ENCODE measurements at regions not wholly inside any gene's neighbourhood (a gene's known extent, or its start where the extent isn't known, plus 50 kb on each side); places are given as distances from the start of the nearest gene placed in this dataset.

GRCh38 chr18:22314420-22314819 is 103.3 kb downstream of the CTAGE1 start:
- H2BK20ac ChIP-seq (ENCODE audit: low read depth, low read length) = peak overlapping the region; percentile 80
- H3K27me3 ChIP-seq (ENCODE audit: control insufficient read depth, insufficient read depth, low read length) = no peaks in the 10 kb centered on the region
- H4K91ac ChIP-seq (ENCODE audit: insufficient read depth, low read depth, low read length) = peak overlapping the region; percentile 65
- no peak overlapping the region for H2AK9ac ChIP-seq (replicated peaks; ENCODE audit: low read depth, low read length, poor library complexity)
- H3K4me3 ChIP-seq (ENCODE audit: insufficient read depth, low read depth, low read length) = peak overlapping the region; percentile 12; the same call in 1 of the 2 replicates
- H3K36me3 ChIP-seq (ENCODE audit: control insufficient read depth, insufficient read depth, low read length) = no peaks in the 10 kb centered on the region
- H3K4me2 ChIP-seq (ENCODE audit: low read depth, low read length) = peak overlapping the region; percentile 87
- peak overlapping the region; percentile 65; the same call in 1 of the 2 replicates for H4K5ac ChIP-seq (ENCODE audit: low read depth, low read length)
- peak overlapping the region; percentile 55 for H2AFZ ChIP-seq (replicated peaks; ENCODE audit: low read length, poor library complexity)
- no peak overlapping the region for H2AK5ac ChIP-seq (ENCODE audit: low read depth, low read length)
- peak overlapping the region; percentile 73; the same call in 1 of the 2 replicates for H3K18ac ChIP-seq (ENCODE audit: low read depth, low read length)
- ChIA-PET CTCF (no interaction called here), POLR2A (ENCODE audit: unreplicated experiment) (no interaction called here)
- H2BK120ac ChIP-seq (ENCODE audit: low read depth, low read length) = peak overlapping the region; percentile 52
- no peaks in the 10 kb centered on the region for H3K9me3 ChIP-seq (ENCODE audit: control insufficient read depth, insufficient read depth, low read length)
- H3K23ac ChIP-seq (ENCODE audit: low read depth, low read length) = peak overlapping the region; percentile 20
- peak; percentile 97 for DNase-seq
- peaks cover 12% of the 10 kb centered on the region for H3K4me1 ChIP-seq (ENCODE audit: control insufficient read depth, insufficient read depth, low read length)
- peak; percentile 96 for ATAC-seq (ENCODE audit: low read depth)
- intact Hi-C loops (cut with micrococcal nuclease) (loop anchor here (1.0 to 10.0 kb wide), 6 partner anchors 32 to 246 kb away; no protein-coding TSS in a partner anchor), dilution Hi-C loops (cut with HindIII; ENCODE audit: low sequenced_read_pairs, unreplicated experiment) (no loop called here), in situ Hi-C loops (cut with MboI; ENCODE audit: low sequenced_read_pairs) (no loop called here)
- peak; percentile 65 for TF ChIP-seq CEBPB (IDR thresholded peaks at IDR 0.05; ENCODE audit: low read depth, low read length)
- TF ChIP-seq MAZ (IDR thresholded peaks at IDR 0.05; ENCODE audit: borderline replicate concordance, low read depth, low read length) = peak; percentile 18; the same call in 1 of the 2 replicates
- TF ChIP-seq SMC3 (IDR thresholded peaks at IDR 0.05; ENCODE audit: low read depth, low read length) = no peak; the same call in 1 of the 2 replicates
- TF ChIP-seq BHLHE40 (IDR thresholded peaks at IDR 0.05; ENCODE audit: low read depth, low read length) = peak; percentile 79
- TF ChIP-seq MAFK (IDR thresholded peaks at IDR 0.05; ENCODE audit: low read depth, low read length) = 0 out of 2 replicates have a peak, but pooled peaks have one; percentile 21
- TF ChIP-seq RAD21 (IDR thresholded peaks at IDR 0.05; ENCODE audit: low read length) = peak; percentile 32
- 0 out of 2 replicates have a peak, but pooled peaks have one; percentile 40 for TF ChIP-seq MXI1 (IDR thresholded peaks at IDR 0.05; ENCODE audit: borderline replicate concordance, low read depth, low read length)
- TF ChIP-seq USF2 (IDR thresholded peaks at IDR 0.05; ENCODE audit: low read depth, low read length) = no peak
- no peak for TF ChIP-seq RFX5 (IDR thresholded peaks at IDR 0.05; ENCODE audit: low read depth, low read length)
- peak; percentile 85 for TF ChIP-seq FOS (IDR thresholded peaks at IDR 0.05; ENCODE audit: low read depth, low read length)
- no peak for TF ChIP-seq ELK1 (IDR thresholded peaks at IDR 0.05; ENCODE audit: borderline replicate concordance, low read depth, low read length)
- TF ChIP-seq NFE2L2 (IDR thresholded peaks at IDR 0.05; ENCODE audit: low read depth, low read length) = 0 out of 2 replicates have a peak, but pooled peaks have one; percentile 29
- TF ChIP-seq POLR2A (IDR thresholded peaks at IDR 0.05; ENCODE audit: low read depth, low read length) = no peak; the same call in 1 of the 2 replicates
- no peak for TF ChIP-seq CTCF (conservative IDR thresholded peaks at IDR 0.05; ENCODE audit: low read depth, low read length)
- no peak for TF ChIP-seq CHD1 (IDR thresholded peaks at IDR 0.05; ENCODE audit: low read depth, low read length)
- peak; percentile 36 for TF ChIP-seq RCOR1 (IDR thresholded peaks at IDR 0.05; ENCODE audit: insufficient replicate concordance, low read length)
- no peak overlapping the region for H3K14ac ChIP-seq (replicated peaks; ENCODE audit: low read depth, low read length)
- H3K4ac ChIP-seq (ENCODE audit: low read depth, low read length) = peak overlapping the region; percentile 44; the same call in 1 of the 2 replicates
- no peaks in the 10 kb centered on the region for H4K20me1 ChIP-seq (ENCODE audit: insufficient read depth, low read length)
- H3K56ac ChIP-seq (ENCODE audit: extremely low read depth, insufficient read depth, low read length) = peak overlapping the region; percentile 23; the same call in 1 of the 2 replicates
- no peak overlapping the region for H2BK15ac ChIP-seq (ENCODE audit: low read depth, low read length)
- BruUV-seq (replicated peaks) = no TSS peak
- H3K27ac ChIP-seq (ENCODE audit: insufficient read depth, low read length) = peak overlapping the region; percentile 85
- peaks cover 7% of the 10 kb centered on the region; the same call in 1 of the 2 replicates for H3K9me1 ChIP-seq (ENCODE audit: insufficient read depth, low read length)
- no CpG with 5 or more reads among the region's 3 CpGs for WGBS, 2 experiments (ENCODE audit: extremely low coverage in 2 of 2, insufficient read length in 1 of 2)
- H2BK5ac ChIP-seq (ENCODE audit: low read depth, low read length, poor library complexity, severe bottlenecking) = peak overlapping the region; percentile 89
- no peaks in the 10 kb centered on the region for H3K79me1 ChIP-seq (ENCODE audit: low read depth in 1 of 2, low read length in 2 of 2)
- peak overlapping the region in 1 of 2 experiments; percentile 10; a peak in 2 of 4 replicates for H4K8ac ChIP-seq (ENCODE audit: low read depth in 2 of 2, low read length in 2 of 2)
- no peak overlapping the region for H3K9ac ChIP-seq (ENCODE audit: low read depth, low read length)

Data from IMR-90 (cell line).